Activated T-cell treated with anti-CD3 and anti-CD28 coated beads, Interleukin-2, amount 50 U/mL, for 1 hour (primary cell): ENCODE measurements at regions not wholly inside any gene's neighbourhood (a gene's known extent, or its start where the extent isn't known, plus 50 kb on each side); places are given as distances from the start of the nearest gene placed in this dataset.

Source experiments
- DNase-seq: peaks from one replicate; pipeline ENCODE4 v3.0.0-alpha.2; 2020

GRCh38 chr5:155878991-155879575 lies 447.9 kb upstream of the SGCD start:
- DNase-seq: no peak

GRCh38 chr5:155884041-155884440 lies 442.9 kb upstream of the SGCD start:
- DNase-seq: no peak

GRCh38 chr5:155885199-155885598 lies 441.8 kb upstream of the SGCD start:
- DNase-seq: no peak

- no peak for DNase-seq
Observed at GRCh38 chr5:155886311-155887031, 440.5 kb upstream of the SGCD start.

GRCh38 chr5:155895484-155895883 lies 431.5 kb upstream of the SGCD start:
- no peak for DNase-seq

GRCh38 chr5:155897761-155898160 lies 429.2 kb upstream of the SGCD start:
- DNase-seq: no peak

GRCh38 chr5:155898284-155898683 lies 428.7 kb upstream of the SGCD start:
- DNase-seq: no peak

- no peak for DNase-seq
Observed at GRCh38 chr5:155903791-155904190, 423.2 kb upstream of the SGCD start.

- no peak for DNase-seq
Observed at GRCh38 chr5:155905364-155905763, 421.6 kb upstream of the SGCD start.

- DNase-seq: no peak
Observed at GRCh38 chr5:155906046-155906445, 420.9 kb upstream of the SGCD start.

- DNase-seq: no peak
Observed at GRCh38 chr5:155908543-155908942, 418.4 kb upstream of the SGCD start.

- DNase-seq: no peak
Observed at GRCh38 chr5:155912291-155912690, 414.7 kb upstream of the SGCD start.

GRCh38 chr5:155914766-155915165 lies 412.2 kb upstream of the SGCD start:
- no peak for DNase-seq

GRCh38 chr5:155915601-155916000 lies 411.4 kb upstream of the SGCD start:
- DNase-seq: no peak

GRCh38 chr5:155919126-155919525 lies 407.8 kb upstream of the SGCD start:
- DNase-seq: no peak

- DNase-seq: no peak
Observed at GRCh38 chr5:155919725-155920124, 407.2 kb upstream of the SGCD start.

GRCh38 chr5:155921621-155922020 lies 405.3 kb upstream of the SGCD start:
- no peak for DNase-seq

- DNase-seq: no peak
Observed at GRCh38 chr5:155923784-155924183, 403.2 kb upstream of the SGCD start.

- no peak for DNase-seq
Observed at GRCh38 chr5:155926031-155926430, 400.9 kb upstream of the SGCD start.

GRCh38 chr5:155926766-155927165 lies 400.2 kb upstream of the SGCD start:
- no peak for DNase-seq

- no peak for DNase-seq
Observed at GRCh38 chr5:155929112-155929511, 397.9 kb upstream of the SGCD start.

GRCh38 chr5:155934964-155935363 lies 392.0 kb upstream of the SGCD start:
- no peak for DNase-seq

GRCh38 chr5:155935723-155936122 lies 391.2 kb upstream of the SGCD start:
- DNase-seq: no peak

- DNase-seq: no peak
Observed at GRCh38 chr5:155936520-155937406, 390.2 kb upstream of the SGCD start.
